ENCODE measurements at regions not wholly inside any gene's neighbourhood (a gene's known extent, or its start where the extent isn't known, plus 50 kb on each side); places are given as distances from the start of the nearest gene placed in this dataset.
"Not testable (repeated sequence)": the region's sequence is repeated elsewhere in the genome, so short reads cannot be mapped to it uniquely, and the experiment has no call there.

- no peaks in the 10 kb centered on the region for H3K4me1 ChIP-seq (ENCODE audit: control insufficient read depth in 1 of 2, insufficient read depth in 2 of 2, low read length in 2 of 2)
- H3K36me3 ChIP-seq (ENCODE audit: control insufficient read depth in 1 of 2, insufficient read depth in 2 of 2, low read length in 2 of 2): no peaks in the 10 kb centered on the region
- H3K9me3 ChIP-seq (ENCODE audit: control insufficient read depth in 1 of 2, low read length in 2 of 2): peaks cover 3 to 18% of the 10 kb centered on the region in 2 donors
- H3K27me3 ChIP-seq (ENCODE audit: low read depth, low read length): no peaks in the 10 kb centered on the region
- H3K27ac ChIP-seq (ENCODE audit: low read length): no peak overlapping the region
- H3K4me3 ChIP-seq (ENCODE audit: low read depth in 1 of 2, low read length in 2 of 2): no peak overlapping the region
These were observed 149.2 kb upstream of the TOX3 start for GRCh38 chr16:52696126-52696525.

- H3K9me3 ChIP-seq (ENCODE audit: control insufficient read depth in 1 of 2, low read length in 2 of 2): peaks cover 8 to 25% of the 10 kb centered on the region in 2 donors
- H3K27ac ChIP-seq (ENCODE audit: low read length): no peak overlapping the region
- no peaks in the 10 kb centered on the region for H3K4me1 ChIP-seq (ENCODE audit: control insufficient read depth in 1 of 2, insufficient read depth in 2 of 2, low read length in 2 of 2)
- H3K27me3 ChIP-seq (ENCODE audit: low read depth, low read length): no peaks in the 10 kb centered on the region
- H3K36me3 ChIP-seq (ENCODE audit: control insufficient read depth in 1 of 2, insufficient read depth in 2 of 2, low read length in 2 of 2): no peaks in the 10 kb centered on the region
- no peak overlapping the region for H3K4me3 ChIP-seq (ENCODE audit: low read depth in 1 of 2, low read length in 2 of 2)
These were observed 143.5 kb upstream of the TOX3 start for GRCh38 chr16:52690468-52690867.

GRCh38 chr16:52680993-52681392, 134.1 kb upstream of the TOX3 start:
- no peaks in the 10 kb centered on the region for H3K27me3 ChIP-seq (ENCODE audit: low read depth, low read length)
- peaks cover 0 to 4% of the 10 kb centered on the region in 2 donors for H3K9me3 ChIP-seq (ENCODE audit: control insufficient read depth in 1 of 2, low read length in 2 of 2)

GRCh38 chr16:52677501-52677900, 130.6 kb upstream of the TOX3 start:
- H3K4me1 ChIP-seq (ENCODE audit: control insufficient read depth in 1 of 2, insufficient read depth in 2 of 2, low read length in 2 of 2): no peaks in the 10 kb centered on the region
- H3K9me3 ChIP-seq (ENCODE audit: control insufficient read depth in 1 of 2, low read length in 2 of 2): peaks cover 0 to 4% of the 10 kb centered on the region in 2 donors
- H3K27ac ChIP-seq (ENCODE audit: low read length): no peak overlapping the region
- H3K36me3 ChIP-seq (ENCODE audit: control insufficient read depth in 1 of 2, insufficient read depth in 2 of 2, low read length in 2 of 2): no peaks in the 10 kb centered on the region
- H3K27me3 ChIP-seq (ENCODE audit: low read depth, low read length): no peaks in the 10 kb centered on the region
- H3K4me3 ChIP-seq (ENCODE audit: low read depth in 1 of 2, low read length in 2 of 2): no peak overlapping the region

More at GRCh38 chr16:52680993-52681392, 134.1 kb upstream of the TOX3 start:
- no peaks in the 10 kb centered on the region for H3K36me3 ChIP-seq (ENCODE audit: control insufficient read depth in 1 of 2, insufficient read depth in 2 of 2, low read length in 2 of 2)
- H3K4me3 ChIP-seq (ENCODE audit: low read depth in 1 of 2, low read length in 2 of 2): no peak overlapping the region
- H3K27ac ChIP-seq (ENCODE audit: low read length): no peak overlapping the region
- no peaks in the 10 kb centered on the region for H3K4me1 ChIP-seq (ENCODE audit: control insufficient read depth in 1 of 2, insufficient read depth in 2 of 2, low read length in 2 of 2)

GRCh38 chr16:52676959-52677358, 130.0 kb upstream of the TOX3 start:
- no peaks in the 10 kb centered on the region for H3K36me3 ChIP-seq (ENCODE audit: control insufficient read depth in 1 of 2, insufficient read depth in 2 of 2, low read length in 2 of 2)
- H3K9me3 ChIP-seq (ENCODE audit: control insufficient read depth in 1 of 2, low read length in 2 of 2): peaks cover 0 to 4% of the 10 kb centered on the region in 2 donors
- no peak overlapping the region for H3K27ac ChIP-seq (ENCODE audit: low read length)
- H3K4me3 ChIP-seq (ENCODE audit: low read depth in 1 of 2, low read length in 2 of 2): no peak overlapping the region
- H3K4me1 ChIP-seq (ENCODE audit: control insufficient read depth in 1 of 2, insufficient read depth in 2 of 2, low read length in 2 of 2): no peaks in the 10 kb centered on the region
- no peaks in the 10 kb centered on the region for H3K27me3 ChIP-seq (ENCODE audit: low read depth, low read length)

- H3K4me1 ChIP-seq (ENCODE audit: control insufficient read depth in 1 of 2, insufficient read depth in 2 of 2, low read length in 2 of 2): no peaks in the 10 kb centered on the region
- H3K9me3 ChIP-seq (ENCODE audit: control insufficient read depth in 1 of 2, low read length in 2 of 2): no peaks in the 10 kb centered on the region
- H3K4me3 ChIP-seq (ENCODE audit: low read depth in 1 of 2, low read length in 2 of 2): no peak overlapping the region
- no peak overlapping the region for H3K27ac ChIP-seq (ENCODE audit: low read length)
- H3K27me3 ChIP-seq (ENCODE audit: low read depth, low read length): no peaks in the 10 kb centered on the region
- no peaks in the 10 kb centered on the region for H3K36me3 ChIP-seq (ENCODE audit: control insufficient read depth in 1 of 2, insufficient read depth in 2 of 2, low read length in 2 of 2)
These were observed 124.6 kb upstream of the TOX3 start for GRCh38 chr16:52671590-52671989.

- H3K4me1 ChIP-seq (ENCODE audit: control insufficient read depth in 1 of 2, insufficient read depth in 2 of 2, low read length in 2 of 2): no peaks in the 10 kb centered on the region
- H3K36me3 ChIP-seq (ENCODE audit: control insufficient read depth in 1 of 2, insufficient read depth in 2 of 2, low read length in 2 of 2): no peaks in the 10 kb centered on the region
- no peak overlapping the region for H3K27ac ChIP-seq (ENCODE audit: low read length)
- H3K27me3 ChIP-seq (ENCODE audit: low read depth, low read length): no peaks in the 10 kb centered on the region
- H3K9me3 ChIP-seq (ENCODE audit: control insufficient read depth in 1 of 2, low read length in 2 of 2): peaks cover 0 to 24% of the 10 kb centered on the region in 2 donors
- no peak overlapping the region for H3K4me3 ChIP-seq (ENCODE audit: low read depth in 1 of 2, low read length in 2 of 2)
These were observed 111.0 kb upstream of the TOX3 start for GRCh38 chr16:52657924-52658323.

GRCh38 chr16:52655916-52656315, 109.0 kb upstream of the TOX3 start:
- not testable (repeated sequence) for H3K27me3 ChIP-seq (ENCODE audit: low read depth, low read length); H3K4me1 ChIP-seq (ENCODE audit: control insufficient read depth in 1 of 2, insufficient read depth in 2 of 2, low read length in 2 of 2); H3K4me3 ChIP-seq (ENCODE audit: low read depth in 1 of 2, low read length in 2 of 2); H3K27ac ChIP-seq (ENCODE audit: low read length); H3K36me3 ChIP-seq (ENCODE audit: control insufficient read depth in 1 of 2, insufficient read depth in 2 of 2, low read length in 2 of 2)
- H3K9me3 ChIP-seq (ENCODE audit: control insufficient read depth in 1 of 2, low read length in 2 of 2): peaks cover 0 to 14% of the 10 kb centered on the region in 2 donors

- not testable (repeated sequence) for H3K4me1 ChIP-seq (ENCODE audit: control insufficient read depth in 1 of 2, insufficient read depth in 2 of 2, low read length in 2 of 2); H3K9me3 ChIP-seq (ENCODE audit: control insufficient read depth in 1 of 2, low read length in 2 of 2); H3K4me3 ChIP-seq (ENCODE audit: low read depth in 1 of 2, low read length in 2 of 2); H3K36me3 ChIP-seq (ENCODE audit: control insufficient read depth in 1 of 2, insufficient read depth in 2 of 2, low read length in 2 of 2); H3K27me3 ChIP-seq (ENCODE audit: low read depth, low read length); H3K27ac ChIP-seq (ENCODE audit: low read length)
These were observed 108.2 kb upstream of the TOX3 start for GRCh38 chr16:52655156-52655555.

GRCh38 chr16:52652033-52652432, 105.1 kb upstream of the TOX3 start:
- Histone ChIP-seq H3K4me3 (ENCODE audit: low read depth in 1 of 2, low read length in 2 of 2) (no peak overlapping the region), H3K36me3 (ENCODE audit: control insufficient read depth in 1 of 2, insufficient read depth in 2 of 2, low read length in 2 of 2) (no peaks in the 10 kb centered on the region), H3K27me3 (ENCODE audit: low read depth, low read length) (no peaks in the 10 kb centered on the region), H3K27ac (ENCODE audit: low read length) (no peak overlapping the region), H3K9me3 (ENCODE audit: control insufficient read depth in 1 of 2, low read length in 2 of 2) (no peaks in the 10 kb centered on the region), H3K4me1 (ENCODE audit: control insufficient read depth in 1 of 2, insufficient read depth in 2 of 2, low read length in 2 of 2) (no peaks in the 10 kb centered on the region)

GRCh38 chr16:52650789-52651188, 103.8 kb upstream of the TOX3 start:
- Histone ChIP-seq H3K27me3 (ENCODE audit: low read depth, low read length) (no peaks in the 10 kb centered on the region), H3K27ac (ENCODE audit: low read length) (no peak overlapping the region), H3K4me3 (ENCODE audit: low read depth in 1 of 2, low read length in 2 of 2) (no peak overlapping the region), H3K9me3 (ENCODE audit: control insufficient read depth in 1 of 2, low read length in 2 of 2) (no peaks in the 10 kb centered on the region), H3K36me3 (ENCODE audit: control insufficient read depth in 1 of 2, insufficient read depth in 2 of 2, low read length in 2 of 2) (no peaks in the 10 kb centered on the region), H3K4me1 (ENCODE audit: control insufficient read depth in 1 of 2, insufficient read depth in 2 of 2, low read length in 2 of 2) (no peaks in the 10 kb centered on the region)

GRCh38 chr16:52650318-52650717, 103.4 kb upstream of the TOX3 start:
- Histone ChIP-seq H3K9me3 (ENCODE audit: control insufficient read depth in 1 of 2, low read length in 2 of 2) (no peaks in the 10 kb centered on the region), H3K4me1 (ENCODE audit: control insufficient read depth in 1 of 2, insufficient read depth in 2 of 2, low read length in 2 of 2) (no peaks in the 10 kb centered on the region), H3K27me3 (ENCODE audit: low read depth, low read length) (no peaks in the 10 kb centered on the region), H3K36me3 (ENCODE audit: control insufficient read depth in 1 of 2, insufficient read depth in 2 of 2, low read length in 2 of 2) (no peaks in the 10 kb centered on the region), H3K4me3 (ENCODE audit: low read depth in 1 of 2, low read length in 2 of 2) (no peak overlapping the region), H3K27ac (ENCODE audit: low read length) (no peak overlapping the region)
